Gastroesophageal sphincter (tissue), 4 donors: ENCODE measurements at regions not wholly inside any gene's neighbourhood (a gene's known extent, or its start where the extent isn't known, plus 50 kb on each side); places are given as distances from the start of the nearest gene placed in this dataset.

Experiments
- ATAC-seq: fragments of 150-250 bp; one replicate; pipeline ENCODE4 v1.9.1; 2016; ENCODE audit warnings: mild to moderate bottlenecking, moderate library complexity
- H3K27ac ChIP-seq, 4 donors: fragments of 200-600 bp; sonication (generic) in 3 of 4; 1 replicate in 3 of 4; 2 replicates in 1 of 4; pipeline ENCODE4 v1.5.1; 2016 to 2019
- H3K27me3 ChIP-seq: fragments of 200-600 bp; sonication (generic); one replicate; pipeline ENCODE4 v1.5.1; 2019
- H3K36me3 ChIP-seq, 2 donors: fragments of 200-600 bp; sonication (generic); one replicate each; pipeline ENCODE4 v1.5.1; 2019; ENCODE audit warnings: control low read depth in 1 of 2
- H3K4me1 ChIP-seq, 3 donors: fragments of 200-600 bp; sonication (generic); 1 replicate in 2 of 3; 2 replicates in 1 of 3; pipeline ENCODE4 v1.5.1; 2016 to 2019; ENCODE audit warnings: control low read depth in 2 of 3
- H3K4me3 ChIP-seq, 2 donors: fragments of 200-600 bp; sonication (generic); one replicate each; pipeline ENCODE4 v1.5.1; 2019; ENCODE audit warnings: mild to moderate bottlenecking in 1 of 2, moderate library complexity in 1 of 2
- H3K9me3 ChIP-seq, 3 donors: fragments of 200-600 bp; sonication (generic); one replicate each; pipeline ENCODE4 v1.5.1; 2017 to 2019; ENCODE audit warnings: control low read depth in 2 of 3
- CTCF ChIP-seq, 4 experiments: fragments of 200-600 bp in 2 of 4; fragments of 450-650 bp in 2 of 4; sonication (generic) in 1 of 4; IDR thresholded peaks; one replicate each; pipeline ENCODE4 v1.5.1; 2017 to 2019; ENCODE audit warnings: antibody characterized with exemption in 4 of 4, mild to moderate bottlenecking in 2 of 4, moderate library complexity in 2 of 4
- EP300 ChIP-seq: sonication (generic); formaldehyde crosslinking; IDR thresholded peaks from one replicate; pipeline ENCODE4 v1.6.1; 2017; ENCODE audit warnings: antibody characterized with exemption, mild to moderate bottlenecking
- POLR2A ChIP-seq, 2 donors: fragments of 450-650 bp; IDR thresholded peaks; one replicate each; pipeline ENCODE4 v1.6.1; 2017; ENCODE audit warnings: antibody characterized with exemption in 2 of 2, mild to moderate bottlenecking in 2 of 2, moderate library complexity in 1 of 2
- POLR2AphosphoS5 ChIP-seq: sonication (generic); formaldehyde crosslinking; IDR thresholded peaks from one replicate; pipeline ENCODE4 v1.6.1; 2017; ENCODE audit warnings: antibody characterized with exemption
- WGBS, 2 donors: methylation state at CpG; one replicate each; pipeline ENCODE4 v1.1.5; 2018; ENCODE audit warnings: low coverage in 1 of 2; 5-methylcytosine and 5-hydroxymethylcytosine counted together

GRCh38 chr5:130268489-130268888 lies 364.2 kb downstream of the CHSY3 start:
- Histone ChIP-seq H3K4me1 (no peaks in the 10 kb centered on the region), H3K27me3 (no peaks in the 10 kb centered on the region), H3K4me3 (no peak overlapping the region), H3K36me3 (no peaks in the 10 kb centered on the region), H3K9me3 (no peaks in the 10 kb centered on the region), H3K27ac (no peak overlapping the region)
- no peak for ATAC-seq
- 55 to 79% methylated on average over 2 of the region's 2 CpGs for WGBS, 2 donors
- TF ChIP-seq CTCF (IDR thresholded peaks at IDR 0.05) (no peak), POLR2AphosphoS5 (no peak), POLR2A (IDR thresholded peaks at IDR 0.05) (no peak), EP300 (no peak)

DNA sequence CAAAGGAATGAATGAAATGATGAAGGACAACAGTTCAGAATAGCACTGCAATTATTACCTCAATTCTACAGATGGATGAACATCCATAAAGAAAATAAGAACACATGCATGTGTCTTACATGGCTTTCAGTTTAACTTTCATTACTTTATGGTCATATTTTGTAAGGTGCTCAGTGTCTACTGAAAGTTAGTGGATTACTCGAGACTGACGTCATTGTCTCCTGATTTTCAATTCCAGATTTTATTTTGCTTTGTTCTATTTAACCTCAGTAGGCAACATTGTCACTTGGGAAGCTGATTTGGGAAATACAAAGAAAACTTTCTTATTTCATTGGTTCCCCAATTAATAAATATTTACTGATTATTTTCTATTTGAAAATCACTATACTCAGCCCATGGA lies 363.7 kb downstream of the CHSY3 start:
- WGBS, 2 donors = 93 to 97% methylated on average over 2 of the region's 2 CpGs
- Histone ChIP-seq H3K36me3 (no peaks in the 10 kb centered on the region), H3K27me3 (no peaks in the 10 kb centered on the region), H3K27ac (no peak overlapping the region), H3K4me1 (no peaks in the 10 kb centered on the region), H3K4me3 (no peak overlapping the region), H3K9me3 (no peaks in the 10 kb centered on the region)
- no peak for ATAC-seq
- no peak for TF ChIP-seq POLR2AphosphoS5
- no peak for TF ChIP-seq POLR2A (IDR thresholded peaks at IDR 0.05)
- TF ChIP-seq EP300 = no peak
- TF ChIP-seq CTCF (IDR thresholded peaks at IDR 0.05) = no peak

DNA sequence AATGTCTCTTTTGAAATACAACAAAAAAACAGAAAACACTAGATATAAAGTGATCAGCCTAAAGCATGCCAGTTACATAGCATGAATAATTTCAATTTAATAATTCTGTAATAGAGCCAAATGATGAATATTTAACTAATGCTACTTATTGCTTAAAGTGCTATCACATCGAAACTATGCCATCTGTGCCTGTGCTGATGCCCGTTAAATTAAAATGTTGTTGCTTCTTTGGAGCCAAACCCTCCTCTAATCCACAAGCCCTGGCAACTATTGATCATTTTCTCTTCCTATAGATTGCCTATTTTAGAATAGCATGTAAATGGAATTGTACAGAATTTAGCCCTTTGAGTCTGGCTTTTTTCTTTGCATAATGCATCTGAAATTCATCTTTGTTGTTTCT lies 356.2 kb downstream of the CHSY3 start:
- H3K27me3 ChIP-seq = no peaks in the 10 kb centered on the region
- TF ChIP-seq CTCF (IDR thresholded peaks at IDR 0.05) (no peak), POLR2AphosphoS5 (no peak), POLR2A (IDR thresholded peaks at IDR 0.05) (no peak), EP300 (no peak)
- no peaks in the 10 kb centered on the region for H3K4me1 ChIP-seq
- WGBS, 2 donors = 85 to 88% methylated on average over 2 of the region's 2 CpGs
- no peak overlapping the region for H3K27ac ChIP-seq
- no peak overlapping the region for H3K4me3 ChIP-seq
- no peaks in the 10 kb centered on the region for H3K36me3 ChIP-seq
- ATAC-seq = no peak
- H3K9me3 ChIP-seq = peaks cover 0 to 6% (median 0%) of the 10 kb centered on the region in 3 donors

DNA sequence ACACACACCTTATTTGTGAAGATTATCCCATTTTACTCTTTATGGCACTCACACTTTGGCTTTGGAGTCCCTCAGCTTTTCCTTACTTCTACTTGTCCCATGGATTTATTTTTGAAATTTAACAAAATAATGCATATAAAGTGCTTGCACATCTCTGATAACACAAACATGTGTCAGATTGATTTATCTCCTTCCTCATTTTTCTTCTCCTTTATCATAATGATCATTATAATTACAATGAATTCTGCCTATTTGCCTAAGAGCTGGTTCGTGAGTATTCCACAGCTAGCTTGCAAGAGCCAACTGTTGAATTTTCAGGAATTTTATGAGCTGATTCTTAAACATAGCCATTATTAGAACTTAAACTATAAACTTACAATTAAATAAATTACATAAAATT lies 347.7 kb downstream of the CHSY3 start:
- Histone ChIP-seq H3K27ac (no peak overlapping the region), H3K27me3 (no peaks in the 10 kb centered on the region), H3K9me3 (peaks cover 0 to 6% (median 0%) of the 10 kb centered on the region in 3 donors), H3K4me3 (no peak overlapping the region), H3K4me1 (no peaks in the 10 kb centered on the region), H3K36me3 (no peaks in the 10 kb centered on the region)
- no peak for TF ChIP-seq POLR2A (IDR thresholded peaks at IDR 0.05)
- no peak for TF ChIP-seq EP300
- TF ChIP-seq POLR2AphosphoS5 = no peak
- no peak for TF ChIP-seq CTCF (IDR thresholded peaks at IDR 0.05)
- no peak for ATAC-seq
- 19 to 33% methylated on average over 1 of the region's 1 CpG for WGBS, 2 donors

DNA sequence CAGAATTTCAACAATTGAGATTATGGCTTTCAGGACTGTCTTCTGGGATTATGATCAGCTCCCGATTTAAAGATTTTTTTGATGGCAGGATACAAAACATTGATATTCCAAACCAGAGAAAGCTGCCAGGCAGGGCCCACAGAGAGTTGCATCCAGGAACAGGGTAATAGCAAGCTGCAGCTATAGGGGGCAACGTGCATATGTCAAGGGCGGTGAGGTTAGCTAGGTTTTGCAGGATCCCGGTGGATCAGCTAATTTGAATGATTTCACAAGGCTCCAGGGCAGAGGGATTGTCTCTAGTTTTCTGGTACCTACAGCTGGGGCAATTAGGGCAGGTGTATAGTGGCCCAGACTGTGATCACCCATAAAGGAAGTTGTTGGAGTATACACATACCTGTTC lies 339.4 kb downstream of the CHSY3 start:
- Histone ChIP-seq H3K27ac (no peak overlapping the region), H3K9me3 (no peaks in the 10 kb centered on the region), H3K27me3 (no peaks in the 10 kb centered on the region), H3K4me3 (no peak overlapping the region), H3K4me1 (no peaks in the 10 kb centered on the region), H3K36me3 (no peaks in the 10 kb centered on the region)
- ATAC-seq = no peak
- 80 to 90% methylated on average over 2 to 4 of the region's 4 CpGs for WGBS, 2 donors
- TF ChIP-seq CTCF (IDR thresholded peaks at IDR 0.05) (no peak), POLR2AphosphoS5 (no peak), EP300 (no peak), POLR2A (IDR thresholded peaks at IDR 0.05) (no peak)
